ENCODE measurements at regions not wholly inside any gene's neighbourhood (a gene's known extent, or its start where the extent isn't known, plus 50 kb on each side); places are given as distances from the start of the nearest gene placed in this dataset.

GRCh38 chrX:20623448-20623847 lies 356.7 kb upstream of the RPS6KA3 start:
- Histone ChIP-seq H3K27me3 (replicated peaks; ENCODE audit: control insufficient read depth, insufficient read depth, low read length) (no peaks in the 10 kb centered on the region), H3K4me3 (replicated peaks; ENCODE audit: low read depth, low read length) (no peak overlapping the region), H3K36me3 (ENCODE audit: control insufficient read depth, insufficient read depth, low read length) (no peaks in the 10 kb centered on the region)
- DNase-seq (ENCODE audit: extremely low read depth, insufficient read length), result no peak
- TF ChIP-seq CTCF (IDR thresholded peaks at IDR 0.05; ENCODE audit: insufficient read depth, low read length, poor library complexity, severe bottlenecking), result no peak

GRCh38 chrX:20620306-20620705 lies 353.6 kb upstream of the RPS6KA3 start:
- no peak for TF ChIP-seq CTCF (IDR thresholded peaks at IDR 0.05; ENCODE audit: insufficient read depth, low read length, poor library complexity, severe bottlenecking)
- no peak for DNase-seq (ENCODE audit: extremely low read depth, insufficient read length)
- Histone ChIP-seq H3K4me3 (replicated peaks; ENCODE audit: low read depth, low read length) (no peak overlapping the region), H3K27me3 (replicated peaks; ENCODE audit: control insufficient read depth, insufficient read depth, low read length) (no peaks in the 10 kb centered on the region; the same call in 1 of the 2 replicates), H3K36me3 (ENCODE audit: control insufficient read depth, insufficient read depth, low read length) (no peaks in the 10 kb centered on the region)

- H3K36me3 ChIP-seq (ENCODE audit: control insufficient read depth, insufficient read depth, low read length), result no peaks in the 10 kb centered on the region
- no peak for DNase-seq (ENCODE audit: extremely low read depth, insufficient read length)
- no peak overlapping the region for H3K4me3 ChIP-seq (replicated peaks; ENCODE audit: low read depth, low read length)
- TF ChIP-seq CTCF (IDR thresholded peaks at IDR 0.05; ENCODE audit: insufficient read depth, low read length, poor library complexity, severe bottlenecking), result no peak
- no peaks in the 10 kb centered on the region; the same call in 1 of the 2 replicates for H3K27me3 ChIP-seq (replicated peaks; ENCODE audit: control insufficient read depth, insufficient read depth, low read length)
Measured at GRCh38 chrX:20609916-20610415, 343.3 kb upstream of the RPS6KA3 start.

GRCh38 chrX:20606831-20607230 lies 340.1 kb upstream of the RPS6KA3 start:
- H3K4me3 ChIP-seq (replicated peaks; ENCODE audit: low read depth, low read length), result no peak overlapping the region
- no peaks in the 10 kb centered on the region; the same call in 1 of the 2 replicates for H3K27me3 ChIP-seq (replicated peaks; ENCODE audit: control insufficient read depth, insufficient read depth, low read length)
- no peak for DNase-seq (ENCODE audit: extremely low read depth, insufficient read length)
- TF ChIP-seq CTCF (IDR thresholded peaks at IDR 0.05; ENCODE audit: insufficient read depth, low read length, poor library complexity, severe bottlenecking), result no peak
- no peaks in the 10 kb centered on the region for H3K36me3 ChIP-seq (ENCODE audit: control insufficient read depth, insufficient read depth, low read length)

- no peak overlapping the region for H3K4me3 ChIP-seq (replicated peaks; ENCODE audit: low read depth, low read length)
- DNase-seq (ENCODE audit: extremely low read depth, insufficient read length), result no peak
- TF ChIP-seq CTCF (IDR thresholded peaks at IDR 0.05; ENCODE audit: insufficient read depth, low read length, poor library complexity, severe bottlenecking), result no peak
- H3K36me3 ChIP-seq (ENCODE audit: control insufficient read depth, insufficient read depth, low read length), result no peaks in the 10 kb centered on the region
- H3K27me3 ChIP-seq (replicated peaks; ENCODE audit: control insufficient read depth, insufficient read depth, low read length), result no peaks in the 10 kb centered on the region; the same call in 1 of the 2 replicates
Measured at GRCh38 chrX:20596856-20597255, 330.1 kb upstream of the RPS6KA3 start.
